ENCODE measurements at regions not wholly inside any gene's neighbourhood (a gene's known extent, or its start where the extent isn't known, plus 50 kb on each side); places are given as distances from the start of the nearest gene placed in this dataset.

DNA sequence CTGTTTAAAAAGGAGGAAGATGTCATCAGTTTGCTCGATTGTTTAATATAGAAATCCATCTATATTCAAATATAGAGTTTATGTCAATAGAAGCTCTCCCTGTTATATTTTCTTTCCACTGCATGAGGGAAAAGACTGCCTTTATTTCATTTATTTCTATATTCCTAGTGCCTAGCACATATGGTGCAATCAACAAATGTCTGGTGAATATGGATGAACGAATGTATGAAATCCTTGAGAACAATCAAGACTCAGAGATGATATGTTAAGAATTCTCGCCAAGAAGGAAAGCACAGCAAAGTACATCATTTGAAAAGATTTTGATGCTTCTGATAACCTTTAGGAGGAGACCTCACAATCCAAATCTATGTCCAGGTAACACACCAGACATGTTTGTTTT is 296.0 kb upstream of the LMO3 start:
- intact Hi-C loops (cut with micrococcal nuclease) = no loop called here
- no peak for DNase-seq
- H3K27ac Mint-ChIP-seq = no peak overlapping the region
- H3K9me3 Mint-ChIP-seq = peaks cover 9 to 34% of the 10 kb centered on the region in 2 donors
- no peaks in the 10 kb centered on the region for H3K4me1 Mint-ChIP-seq
- WGBS (ENCODE audit: insufficient coverage) = 71% methylated on average over 2 of the region's 3 CpGs
- peaks cover 4% of the 10 kb centered on the region for H3K9me3 ChIP-seq (ENCODE audit: control insufficient read depth, insufficient read depth, low read length)
- H3K36me3 ChIP-seq (ENCODE audit: control insufficient read depth, insufficient read depth, low read length) = no peaks in the 10 kb centered on the region
- no peak overlapping the region for H3K27ac ChIP-seq (ENCODE audit: low read length)
- TF ChIP-seq, protein P1, sequence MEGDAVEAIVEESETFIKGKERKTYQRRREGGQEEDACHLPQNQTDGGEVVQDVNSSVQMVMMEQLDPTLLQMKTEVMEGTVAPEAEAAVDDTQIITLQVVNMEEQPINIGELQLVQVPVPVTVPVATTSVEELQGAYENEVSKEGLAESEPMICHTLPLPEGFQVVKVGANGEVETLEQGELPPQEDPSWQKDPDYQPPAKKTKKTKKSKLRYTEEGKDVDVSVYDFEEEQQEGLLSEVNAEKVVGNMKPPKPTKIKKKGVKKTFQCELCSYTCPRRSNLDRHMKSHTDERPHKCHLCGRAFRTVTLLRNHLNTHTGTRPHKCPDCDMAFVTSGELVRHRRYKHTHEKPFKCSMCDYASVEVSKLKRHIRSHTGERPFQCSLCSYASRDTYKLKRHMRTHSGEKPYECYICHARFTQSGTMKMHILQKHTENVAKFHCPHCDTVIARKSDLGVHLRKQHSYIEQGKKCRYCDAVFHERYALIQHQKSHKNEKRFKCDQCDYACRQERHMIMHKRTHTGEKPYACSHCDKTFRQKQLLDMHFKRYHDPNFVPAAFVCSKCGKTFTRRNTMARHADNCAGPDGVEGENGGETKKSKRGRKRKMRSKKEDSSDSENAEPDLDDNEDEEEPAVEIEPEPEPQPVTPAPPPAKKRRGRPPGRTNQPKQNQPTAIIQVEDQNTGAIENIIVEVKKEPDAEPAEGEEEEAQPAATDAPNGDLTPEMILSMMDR (IDR thresholded peaks at IDR 0.05) = no peak
- no peaks in the 10 kb centered on the region for H3K27me3 Mint-ChIP-seq (ENCODE audit: low read depth in 2 of 2)
- no peak overlapping the region for H3K4me3 ChIP-seq (ENCODE audit: low read length)
- no peaks in the 10 kb centered on the region for H3K27me3 ChIP-seq (ENCODE audit: control insufficient read depth, insufficient read depth, low read length)
- peaks cover 20% of the 10 kb centered on the region for H3K36me3 Mint-ChIP-seq
- no peak for ATAC-seq
- H3K4me3 Mint-ChIP-seq = no peak overlapping the region
- H3K4me1 ChIP-seq (ENCODE audit: control insufficient read depth, insufficient read depth, low read length) = no peaks in the 10 kb centered on the region

DNA sequence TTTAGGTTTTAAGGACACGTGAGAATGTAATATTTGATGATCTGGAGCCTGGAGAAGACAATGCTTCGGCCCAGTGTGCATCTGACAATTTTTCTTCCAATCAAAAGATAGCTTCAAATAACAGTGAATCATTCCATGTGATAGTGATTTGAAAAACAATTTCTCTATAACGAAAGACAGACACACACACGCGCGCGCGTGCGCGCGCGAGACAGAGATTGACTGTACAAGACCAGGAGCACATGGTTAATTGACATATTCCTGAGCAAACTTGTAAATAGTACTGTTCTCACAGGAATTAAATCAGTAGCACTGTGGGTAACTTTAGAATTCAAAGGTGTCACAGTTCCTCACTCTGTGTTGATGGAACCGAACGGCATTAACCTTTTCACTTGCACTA is 287.5 kb upstream of the LMO3 start:
- H3K4me3 ChIP-seq (ENCODE audit: low read length) = no peak overlapping the region
- H3K36me3 ChIP-seq (ENCODE audit: control insufficient read depth, insufficient read depth, low read length) = no peaks in the 10 kb centered on the region
- peaks cover 20 to 31% of the 10 kb centered on the region in 2 donors for H3K9me3 Mint-ChIP-seq
- H3K4me1 ChIP-seq (ENCODE audit: control insufficient read depth, insufficient read depth, low read length) = no peaks in the 10 kb centered on the region
- H3K4me1 Mint-ChIP-seq = no peaks in the 10 kb centered on the region
- H3K27me3 ChIP-seq (ENCODE audit: control insufficient read depth, insufficient read depth, low read length) = no peaks in the 10 kb centered on the region
- H3K36me3 Mint-ChIP-seq = peaks cover 16% of the 10 kb centered on the region
- H3K27ac ChIP-seq (ENCODE audit: low read length) = no peak overlapping the region
- H3K27me3 Mint-ChIP-seq (ENCODE audit: low read depth in 2 of 2) = no peaks in the 10 kb centered on the region
- TF ChIP-seq, protein P1 (IDR thresholded peaks at IDR 0.05) = no peak
- ATAC-seq (no peak), DNase-seq (no peak)
- H3K27ac Mint-ChIP-seq = no peak overlapping the region
- intact Hi-C loops (cut with micrococcal nuclease) = no loop called here
- H3K4me3 Mint-ChIP-seq = no peak overlapping the region
- H3K9me3 ChIP-seq (ENCODE audit: control insufficient read depth, insufficient read depth, low read length) = no peaks in the 10 kb centered on the region
- WGBS (ENCODE audit: insufficient coverage) = 96% methylated on average over 12 of the region's 14 CpGs

DNA sequence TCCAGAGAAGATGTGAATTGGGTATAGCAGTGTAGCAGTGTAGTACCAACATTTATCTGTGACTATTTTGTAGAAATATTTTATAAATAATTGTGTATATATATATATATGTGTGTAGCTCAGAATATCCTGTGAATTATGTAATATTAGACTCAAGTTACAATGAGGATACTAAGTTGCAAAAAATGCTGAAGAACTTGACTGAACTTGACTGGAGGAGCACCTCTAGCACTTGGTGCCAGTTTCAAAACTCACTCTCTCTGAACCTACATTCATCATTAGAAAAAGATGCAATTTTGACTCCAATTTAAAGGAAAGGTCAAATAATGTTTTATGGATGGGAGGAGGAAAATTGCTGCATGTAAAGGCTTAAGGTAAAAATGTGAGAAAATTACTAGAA is 285.7 kb upstream of the LMO3 start:
- no peaks in the 10 kb centered on the region for H3K4me1 Mint-ChIP-seq
- Histone ChIP-seq H3K36me3 (ENCODE audit: control insufficient read depth, insufficient read depth, low read length) (no peaks in the 10 kb centered on the region), H3K27ac (ENCODE audit: low read length) (no peak overlapping the region), H3K9me3 (ENCODE audit: control insufficient read depth, insufficient read depth, low read length) (no peaks in the 10 kb centered on the region), H3K27me3 (ENCODE audit: control insufficient read depth, insufficient read depth, low read length) (no peaks in the 10 kb centered on the region), H3K4me1 (ENCODE audit: control insufficient read depth, insufficient read depth, low read length) (no peaks in the 10 kb centered on the region), H3K4me3 (ENCODE audit: low read length) (no peak overlapping the region)
- DNase-seq (no peak), ATAC-seq (no peak)
- H3K4me3 Mint-ChIP-seq = no peak overlapping the region
- peaks cover 16% of the 10 kb centered on the region for H3K36me3 Mint-ChIP-seq
- no peaks in the 10 kb centered on the region for H3K27me3 Mint-ChIP-seq (ENCODE audit: low read depth in 2 of 2)
- TF ChIP-seq, protein P1 (IDR thresholded peaks at IDR 0.05) = no peak
- H3K9me3 Mint-ChIP-seq = peaks cover 22 to 34% of the 10 kb centered on the region in 2 donors
- H3K27ac Mint-ChIP-seq = no peak overlapping the region
- intact Hi-C loops (cut with micrococcal nuclease) = no loop called here

DNA sequence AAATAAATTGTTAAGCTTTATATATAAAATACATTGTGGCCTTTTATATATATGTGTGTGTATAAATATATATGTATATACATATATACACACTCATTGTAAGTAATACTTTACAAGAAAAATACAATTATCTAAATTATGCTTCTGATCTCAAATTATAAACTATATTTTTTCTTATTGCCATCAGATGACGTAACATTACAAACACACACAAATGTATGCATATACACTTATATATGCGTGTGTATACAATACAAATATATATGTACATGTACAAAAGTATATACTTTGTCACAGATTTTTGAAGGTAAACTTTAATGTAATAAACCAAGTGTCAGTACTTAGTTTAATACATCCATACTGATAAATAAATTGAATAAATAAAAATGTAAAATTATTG is 278.9 kb upstream of the LMO3 start:
- no peaks in the 10 kb centered on the region for H3K27me3 ChIP-seq (ENCODE audit: control insufficient read depth, insufficient read depth, low read length)
- H3K4me1 ChIP-seq (ENCODE audit: control insufficient read depth, insufficient read depth, low read length) = no peaks in the 10 kb centered on the region
- Mint-ChIP-seq H3K27ac (no peak overlapping the region), H3K36me3 (peaks cover 10% of the 10 kb centered on the region), H3K27me3 (ENCODE audit: low read depth in 2 of 2) (no peaks in the 10 kb centered on the region), H3K4me3 (no peak overlapping the region), H3K4me1 (no peaks in the 10 kb centered on the region), H3K9me3 (peaks cover 22 to 25% of the 10 kb centered on the region in 2 donors)
- no peak for DNase-seq
- TF ChIP-seq, protein P1 (IDR thresholded peaks at IDR 0.05) = no peak
- H3K36me3 ChIP-seq (ENCODE audit: control insufficient read depth, insufficient read depth, low read length) = no peaks in the 10 kb centered on the region
- no peak for ATAC-seq
- H3K9me3 ChIP-seq (ENCODE audit: control insufficient read depth, insufficient read depth, low read length) = peaks cover 4% of the 10 kb centered on the region
- no peak overlapping the region for H3K4me3 ChIP-seq (ENCODE audit: low read length)
- intact Hi-C loops (cut with micrococcal nuclease) = no loop called here
- no peak overlapping the region for H3K27ac ChIP-seq (ENCODE audit: low read length)
- WGBS (ENCODE audit: insufficient coverage) = no CpG with 5 or more reads among the region's 2 CpGs
